IMR-90 (cell line): ENCODE measurements at regions not wholly inside any gene's neighbourhood (a gene's known extent, or its start where the extent isn't known, plus 50 kb on each side); places are given as distances from the start of the nearest gene placed in this dataset.

Experiments used
- ATAC-seq: fragments of 200-7000 bp; cut with Tn5 transposase; 2 replicates; pipeline ENCODE4 v1.9.1; 2020; ENCODE audit warnings: low read depth, mild to moderate bottlenecking, moderate library complexity
- BruUV-seq: library from RNA; stranded (reverse); fragments of 400-500 nt; replicated peaks from 2 replicates; lab custom pipeline; 2021; lab: Mats Ljungman, UMichigan
- CTCF ChIA-PET: fragments of 300-600 bp; formaldehyde crosslinking; extraction: SDS; loops from one replicate; lab custom pipeline; 2021; ENCODE audit warnings: antibody characterized with exemption; lab: Yijun Ruan, JAX
- POLR2A ChIA-PET: fragments of 300-600 bp; sonication (Branson Sonifier 250); formaldehyde crosslinking; loops from one replicate; lab custom pipeline; 2022; ENCODE audit warnings: antibody characterized with exemption; ENCODE audit not compliant: unreplicated experiment; lab: Charles Lee
- DNase-seq: peaks from one replicate; pipeline ENCODE4 v3.0.0; 2013
- H2AFZ ChIP-seq: replicated peaks from 2 replicates; pipeline ENCODE3; 2013; ENCODE audit warnings: low read length, mild to moderate bottlenecking; ENCODE audit not compliant: poor library complexity
- H2AK5ac ChIP-seq: 2 replicates; pipeline ENCODE4 v1.6.1; 2013; ENCODE audit warnings: low read depth, low read length, inconsistent platforms
- H2AK9ac ChIP-seq: replicated peaks from 2 replicates; pipeline ENCODE3; 2013; ENCODE audit warnings: mild to moderate bottlenecking, low read depth, low read length, moderate library complexity; ENCODE audit not compliant: poor library complexity
- H2BK120ac ChIP-seq: 2 replicates; pipeline ENCODE4 v1.6.1; 2013; ENCODE audit warnings: low read depth, low read length, inconsistent platforms
- H2BK15ac ChIP-seq: 3 replicates; pipeline ENCODE4 v1.6.1; 2013; ENCODE audit warnings: low read depth, low read length, inconsistent platforms
- H2BK20ac ChIP-seq: 2 replicates; pipeline ENCODE4 v1.6.1; 2013; ENCODE audit warnings: low read depth, mild to moderate bottlenecking, inconsistent platforms, low read length, moderate library complexity
- H2BK5ac ChIP-seq: 2 replicates; pipeline ENCODE4 v1.6.1; 2013; ENCODE audit warnings: mild to moderate bottlenecking, low read depth, low read length, inconsistent platforms; ENCODE audit not compliant: poor library complexity, severe bottlenecking
- H3K14ac ChIP-seq: replicated peaks from 2 replicates; pipeline ENCODE4 v1.6.1; 2013; ENCODE audit warnings: low read depth, low read length, inconsistent platforms
- H3K18ac ChIP-seq: 2 replicates; pipeline ENCODE4 v1.6.1; 2013; ENCODE audit warnings: low read depth, low read length, control low read depth
- H3K23ac ChIP-seq: 2 replicates; pipeline ENCODE4 v1.6.1; 2013; ENCODE audit warnings: low read depth, low read length, inconsistent platforms
- H3K27ac ChIP-seq: 2 replicates; pipeline ENCODE4 v1.5.1; 2013; ENCODE audit warnings: mild to moderate bottlenecking, control low read depth, low read length; ENCODE audit not compliant: insufficient read depth
- H3K27me3 ChIP-seq: 2 replicates; pipeline ENCODE4 v1.6.1; 2013; ENCODE audit warnings: low read length; ENCODE audit not compliant: control insufficient read depth, insufficient read depth
- H3K36me3 ChIP-seq: 2 replicates; pipeline ENCODE4 v1.6.1; 2013; ENCODE audit warnings: low read length, mixed read lengths; ENCODE audit not compliant: control insufficient read depth, insufficient read depth
- H3K4ac ChIP-seq: 2 replicates; pipeline ENCODE4 v1.6.1; 2013; ENCODE audit warnings: low read depth, low read length, inconsistent platforms
- H3K4me1 ChIP-seq: 2 replicates; pipeline ENCODE4 v1.6.1; 2013; ENCODE audit warnings: low read length, mixed read lengths; ENCODE audit not compliant: control insufficient read depth, insufficient read depth
- H3K4me2 ChIP-seq: 2 replicates; pipeline ENCODE4 v1.6.1; 2013; ENCODE audit warnings: low read depth, mild to moderate bottlenecking, control low read depth, low read length, moderate library complexity
- H3K4me3 ChIP-seq: 2 replicates; pipeline ENCODE4 v1.5.1; 2013; ENCODE audit warnings: low read depth, mild to moderate bottlenecking, control low read depth, low read length, moderate library complexity; ENCODE audit not compliant: insufficient read depth
- H3K56ac ChIP-seq: 2 replicates; pipeline ENCODE4 v1.6.1; 2013; ENCODE audit warnings: low read length, inconsistent platforms; ENCODE audit not compliant: insufficient read depth; ENCODE audit errors: extremely low read depth
- H3K79me1 ChIP-seq, 2 experiments: 2 replicates each; pipeline ENCODE4 v1.6.1; 2013; ENCODE audit warnings: low read length in 2 of 2, inconsistent platforms in 1 of 2, low read depth in 1 of 2
- H3K9ac ChIP-seq: 2 replicates; pipeline ENCODE4 v1.6.1; 2013; ENCODE audit warnings: low read depth, low read length, control low read depth
- H3K9me1 ChIP-seq: 2 replicates; pipeline ENCODE4 v1.6.1; 2013; ENCODE audit warnings: low read length, inconsistent platforms; ENCODE audit not compliant: insufficient read depth
- H3K9me3 ChIP-seq: 2 replicates; pipeline ENCODE4 v1.6.1; 2013; ENCODE audit warnings: low read length; ENCODE audit not compliant: control insufficient read depth, insufficient read depth
- H4K20me1 ChIP-seq: 2 replicates; pipeline ENCODE4 v1.6.1; 2013; ENCODE audit warnings: low read length, inconsistent platforms; ENCODE audit not compliant: insufficient read depth
- H4K5ac ChIP-seq: 2 replicates; pipeline ENCODE4 v1.6.1; 2013; ENCODE audit warnings: mild to moderate bottlenecking, low read depth, low read length, control low read depth
- H4K8ac ChIP-seq, 2 experiments: 2 replicates each; pipeline ENCODE4 v1.6.1; 2013; ENCODE audit warnings: low read depth in 2 of 2, low read length in 2 of 2, control low read depth in 1 of 2, inconsistent platforms in 1 of 2
- H4K91ac ChIP-seq: 2 replicates; pipeline ENCODE4 v1.6.1; 2013; ENCODE audit warnings: low read depth, low read length, inconsistent platforms; ENCODE audit not compliant: insufficient read depth
- BHLHE40 ChIP-seq: fragments of 150-350 bp; IDR thresholded peaks from 2 replicates; pipeline ENCODE4 v1.6.1; 2016; ENCODE audit warnings: mild to moderate bottlenecking, low read depth, low read length
- CEBPB ChIP-seq: IDR thresholded peaks from 2 replicates; pipeline ENCODE4 v1.6.1; 2012; ENCODE audit warnings: low read depth, low read length, improper control_type of control experiment
- CHD1 ChIP-seq: IDR thresholded peaks from 2 replicates; pipeline ENCODE4 v1.6.1; 2012; ENCODE audit warnings: low read depth, low read length, improper control_type of control experiment
- CTCF ChIP-seq: conservative IDR thresholded peaks from 2 replicates; pipeline ENCODE4 v1.5.1; 2012; ENCODE audit warnings: mild to moderate bottlenecking, low read depth, low read length, improper control_type of control experiment
- ELK1 ChIP-seq: fragments of 150-350 bp; IDR thresholded peaks from 2 replicates; pipeline ENCODE4 v1.6.1; 2016; ENCODE audit warnings: low read depth, mild to moderate bottlenecking, low read length, moderate library complexity, borderline replicate concordance
- FOS ChIP-seq: fragments of 150-350 bp; IDR thresholded peaks from 2 replicates; pipeline ENCODE4 v1.6.1; 2016; ENCODE audit warnings: low read depth, low read length
- MAFK ChIP-seq: IDR thresholded peaks from 2 replicates; pipeline ENCODE4 v1.6.1; 2012; ENCODE audit warnings: low read depth, low read length, improper control_type of control experiment
- MAZ ChIP-seq: IDR thresholded peaks from 2 replicates; pipeline ENCODE4 v1.6.1; 2012; ENCODE audit warnings: low read depth, mild to moderate bottlenecking, low read length, improper control_type of control experiment, moderate library complexity, borderline replicate concordance
- MXI1 ChIP-seq: IDR thresholded peaks from 2 replicates; pipeline ENCODE4 v1.6.1; 2012; ENCODE audit warnings: low read depth, mild to moderate bottlenecking, low read length, moderate library complexity, borderline replicate concordance
- NFE2L2 ChIP-seq: fragments of 150-350 bp; IDR thresholded peaks from 2 replicates; pipeline ENCODE4 v1.6.1; 2016; ENCODE audit warnings: low read depth, mild to moderate bottlenecking, low read length
- POLR2A ChIP-seq: IDR thresholded peaks from 2 replicates; pipeline ENCODE4 v1.6.1; 2012; ENCODE audit warnings: mild to moderate bottlenecking, low read depth, low read length
- RAD21 ChIP-seq: IDR thresholded peaks from 2 replicates; pipeline ENCODE4 v1.6.1; 2012; ENCODE audit warnings: low read length, improper control_type of control experiment
- RCOR1 ChIP-seq: IDR thresholded peaks from 2 replicates; pipeline ENCODE4 v1.6.1; 2012; ENCODE audit warnings: mild to moderate bottlenecking, low read length, improper control_type of control experiment; ENCODE audit not compliant: insufficient replicate concordance
- RFX5 ChIP-seq: IDR thresholded peaks from 2 replicates; pipeline ENCODE4 v1.8.0; 2012; ENCODE audit warnings: low read depth, mild to moderate bottlenecking, low read length, moderate library complexity
- SMC3 ChIP-seq: fragments of 150-350 bp; IDR thresholded peaks from 2 replicates; pipeline ENCODE4 v1.6.1; 2016; ENCODE audit warnings: low read depth, mild to moderate bottlenecking, antibody characterized with exemption, low read length, moderate library complexity
- USF2 ChIP-seq: fragments of 150-350 bp; IDR thresholded peaks from 2 replicates; pipeline ENCODE4 v1.6.1; 2017; ENCODE audit warnings: mild to moderate bottlenecking, antibody characterized with exemption, low read length, low read depth
- WGBS, 2 experiments: methylation state at CpG; one replicate each; pipeline versions ENCODE4 v1.1.5 to v1.1.7; 2013; ENCODE audit warnings: missing lambda C conversion rate in 2 of 2; ENCODE audit not compliant: insufficient read length in 1 of 2; ENCODE audit errors: extremely low coverage in 2 of 2; 5-methylcytosine and 5-hydroxymethylcytosine counted together
- dilution Hi-C: fragments of 300-500 bp; cut with HindIII; formaldehyde crosslinking; loops from one replicate; pipeline ENCODE4 v1.14.3; 2018; ENCODE audit warnings: low sequenced_read_pairs; ENCODE audit not compliant: unreplicated experiment
- in situ Hi-C: fragments of 300-500 bp; cut with MboI; formaldehyde crosslinking; loops from 3 replicates; pipeline ENCODE4 v1.14.3; 2019; ENCODE audit warnings: low sequenced_read_pairs, inconsistent platforms, mixed read lengths
- intact Hi-C: fragments of 100-400 bp; cut with micrococcal nuclease; formaldehyde crosslinking; loops from 2 replicates; pipeline ENCODE4 v1.10.0; 2022

- Histone ChIP-seq H3K9me3 (peaks cover 8% of the 10 kb centered on the region), H2BK120ac (no peak overlapping the region), H3K9me1 (no peaks in the 10 kb centered on the region), H3K4ac (no peak overlapping the region), H4K91ac (no peak overlapping the region), H2BK20ac (no peak overlapping the region), H3K14ac (no peak overlapping the region), H3K18ac (no peak overlapping the region), H3K56ac (no peak overlapping the region), H3K9ac (no peak overlapping the region), H3K27me3 (no peaks in the 10 kb centered on the region), H4K20me1 (no peaks in the 10 kb centered on the region), H2AK5ac (no peak overlapping the region), H3K27ac (no peak overlapping the region), H3K36me3 (no peaks in the 10 kb centered on the region), H3K4me3 (no peak overlapping the region), H3K4me1 (no peaks in the 10 kb centered on the region), H3K23ac (no peak overlapping the region), H2BK5ac (no peak overlapping the region), H4K5ac (no peak overlapping the region), H2AK9ac (no peak overlapping the region), H4K8ac (no peak overlapping the region), H2BK15ac (no peak overlapping the region), H3K4me2 (no peak overlapping the region), H2AFZ (no peak overlapping the region), H3K79me1 (no peaks in the 10 kb centered on the region)
- dilution Hi-C loops: no loop called here
- POLR2A ChIA-PET: no interaction called here
- no peak for DNase-seq
- no TSS peak for BruUV-seq
- TF ChIP-seq SMC3 (no peak), MXI1 (no peak), CHD1 (no peak), USF2 (no peak), MAZ (no peak), NFE2L2 (no peak), ELK1 (no peak), FOS (no peak), CEBPB (no peak), POLR2A (no peak), RFX5 (no peak), CTCF (no peak), RCOR1 (no peak), RAD21 (no peak), MAFK (no peak), BHLHE40 (no peak)
- CTCF ChIA-PET: no interaction called here
- ATAC-seq: no peak
- 0% methylated on average over 1 of the region's 3 CpGs; no CpG with 5 or more reads in 1 of the 2 experiments for WGBS, 2 experiments
- in situ Hi-C loops: no loop called here
- intact Hi-C loops: no loop called here
Observed at GRCh38 chr2:136651456-136652010, 113.8 kb upstream of the THSD7B start.
